ENCODE measurements at regions not wholly inside any gene's neighbourhood (a gene's known extent, or its start where the extent isn't known, plus 50 kb on each side); places are given as distances from the start of the nearest gene placed in this dataset.

GRCh38 chr2:147646818-147647468 is 197.9 kb upstream of the ACVR2A start:
- CTCF ChIA-PET = no interaction called here

More at GRCh38 chr2:147646818-147647468, 197.9 kb upstream of the ACVR2A start:
- no peak for DNase-seq (ENCODE audit: low read depth, low spot score)
- Histone ChIP-seq H4K20me1 (ENCODE audit: insufficient read depth) (no peaks in the 10 kb centered on the region), H3K9me2 (ENCODE audit: insufficient read depth) (no peaks in the 10 kb centered on the region), H3K79me2 (ENCODE audit: insufficient read depth, low read length) (no peaks in the 10 kb centered on the region), H2AFZ (ENCODE audit: low read depth, low read length, poor library complexity, severe bottlenecking) (no peak overlapping the region), H3K27me3 (ENCODE audit: insufficient read depth, low read length) (no peaks in the 10 kb centered on the region), H3K4me2 (ENCODE audit: low read length) (no peak overlapping the region), H3K9ac (ENCODE audit: low read length) (no peak overlapping the region), H3K27ac (ENCODE audit: low read depth, low read length) (no peak overlapping the region), H3K36me3 (ENCODE audit: control insufficient read depth in 1 of 2, insufficient read depth in 2 of 2, low read length in 2 of 2) (no peaks in the 10 kb centered on the region), H3K4me3 (replicated peaks in 1 of 2; ENCODE audit: low read depth in 1 of 2, low read length in 2 of 2) (no peak overlapping the region), H3K4me1 (ENCODE audit: control insufficient read depth in 1 of 2, insufficient read depth in 2 of 2, low read length in 2 of 2) (no peaks in the 10 kb centered on the region), H3K9me3 (ENCODE audit: control insufficient read depth in 1 of 2, insufficient read depth in 1 of 2, low read depth in 1 of 2, low read length in 2 of 2) (no peaks in the 10 kb centered on the region)
- no peak for ATAC-seq
- POLR2A ChIA-PET = no interaction called here
- RAD21 ChIA-PET (ENCODE audit: low non-redundant PET in 1 of 2, low total read pairs in 2 of 2, uncharacterized antibody in 2 of 2, unreplicated experiment in 2 of 2) = no interaction called here
- BruUV-seq (replicated peaks) = no TSS peak
- TF ChIP-seq EGR1 (IDR thresholded peaks at IDR 0.05; ENCODE audit: low read depth) = no peak
- TF ChIP-seq EZH2 (IDR thresholded peaks at IDR 0.05) = no peak
- no peak for TF ChIP-seq FOSL1 (IDR thresholded peaks at IDR 0.05; ENCODE audit: low read depth)
- no peak for TF ChIP-seq POLR2A (IDR thresholded peaks at IDR 0.05; ENCODE audit: borderline replicate concordance, extremely low read depth, insufficient read depth, insufficient read length)
- TF ChIP-seq ELF1 (IDR thresholded peaks at IDR 0.05; ENCODE audit: borderline replicate concordance, low read depth) = no peak
- TF ChIP-seq EZH2phosphoT487 (IDR thresholded peaks at IDR 0.05; ENCODE audit: borderline replicate concordance) = no peak
- TF ChIP-seq REST (IDR thresholded peaks at IDR 0.05; ENCODE audit: low read depth) = no peak
- no peak for TF ChIP-seq RAD21 (IDR thresholded peaks at IDR 0.05; ENCODE audit: low read depth)
- TF ChIP-seq SIN3A (IDR thresholded peaks at IDR 0.05; ENCODE audit: low read depth) = no peak
- TF ChIP-seq CTCF (IDR thresholded peaks at IDR 0.05 in 2 of 3, conservative IDR thresholded peaks at IDR 0.05 in 1 of 3; ENCODE audit: borderline replicate concordance in 1 of 3, insufficient read depth in 1 of 3, low read depth in 2 of 3, low read length in 2 of 3) = no peak
- no peak for TF ChIP-seq CEBPB (IDR thresholded peaks at IDR 0.05; ENCODE audit: low read depth)
- TF ChIP-seq YY1 (IDR thresholded peaks at IDR 0.05; ENCODE audit: extremely low read depth, insufficient replicate concordance, low read depth, low read length) = no peak
- TF ChIP-seq ZNF274 (IDR thresholded peaks at IDR 0.05; ENCODE audit: low read depth, low read length) = no peak
- intact Hi-C loops (cut with micrococcal nuclease) = no loop called here
